ENCODE measurements at regions not wholly inside any gene's neighbourhood (a gene's known extent, or its start where the extent isn't known, plus 50 kb on each side); places are given as distances from the start of the nearest gene placed in this dataset.

DNA sequence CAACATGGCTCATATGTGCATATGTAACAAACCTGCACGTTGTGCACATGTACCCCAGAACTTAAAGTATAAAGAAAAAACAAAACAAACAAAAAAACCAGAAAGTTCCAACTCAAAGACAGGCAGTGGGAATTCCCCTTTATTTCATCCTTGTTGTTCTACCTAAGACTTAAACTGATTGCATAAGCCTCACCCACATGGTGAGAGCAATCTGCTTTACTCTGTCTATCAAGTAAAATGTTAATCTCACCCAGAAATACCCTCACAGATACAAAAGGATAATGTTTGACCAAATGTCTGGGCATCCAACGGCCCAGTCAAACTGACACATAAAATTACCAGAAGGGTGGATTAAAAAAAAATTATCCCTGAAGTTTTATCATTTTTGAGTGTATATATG lies 190.9 kb upstream of the PLSCR5 start:
- no peak for ATAC-seq (ENCODE audit: low read depth)
- no peak for DNase-seq (ENCODE audit: low spot score)
- TF ChIP-seq, protein P1, sequence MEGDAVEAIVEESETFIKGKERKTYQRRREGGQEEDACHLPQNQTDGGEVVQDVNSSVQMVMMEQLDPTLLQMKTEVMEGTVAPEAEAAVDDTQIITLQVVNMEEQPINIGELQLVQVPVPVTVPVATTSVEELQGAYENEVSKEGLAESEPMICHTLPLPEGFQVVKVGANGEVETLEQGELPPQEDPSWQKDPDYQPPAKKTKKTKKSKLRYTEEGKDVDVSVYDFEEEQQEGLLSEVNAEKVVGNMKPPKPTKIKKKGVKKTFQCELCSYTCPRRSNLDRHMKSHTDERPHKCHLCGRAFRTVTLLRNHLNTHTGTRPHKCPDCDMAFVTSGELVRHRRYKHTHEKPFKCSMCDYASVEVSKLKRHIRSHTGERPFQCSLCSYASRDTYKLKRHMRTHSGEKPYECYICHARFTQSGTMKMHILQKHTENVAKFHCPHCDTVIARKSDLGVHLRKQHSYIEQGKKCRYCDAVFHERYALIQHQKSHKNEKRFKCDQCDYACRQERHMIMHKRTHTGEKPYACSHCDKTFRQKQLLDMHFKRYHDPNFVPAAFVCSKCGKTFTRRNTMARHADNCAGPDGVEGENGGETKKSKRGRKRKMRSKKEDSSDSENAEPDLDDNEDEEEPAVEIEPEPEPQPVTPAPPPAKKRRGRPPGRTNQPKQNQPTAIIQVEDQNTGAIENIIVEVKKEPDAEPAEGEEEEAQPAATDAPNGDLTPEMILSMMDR (IDR thresholded peaks at IDR 0.05; ENCODE audit: poor library complexity, severe bottlenecking), result no peak
- Histone ChIP-seq H3K4me3 (ENCODE audit: severe bottlenecking) (no peak overlapping the region), H3K27me3 (ENCODE audit: insufficient read depth, poor library complexity, severe bottlenecking) (no peaks in the 10 kb centered on the region), H3K36me3 (ENCODE audit: low read depth) (no peaks in the 10 kb centered on the region), H3K9me3 (ENCODE audit: severe bottlenecking) (no peaks in the 10 kb centered on the region), H3K27ac (ENCODE audit: poor library complexity, severe bottlenecking) (no peak overlapping the region), H3K4me1 (ENCODE audit: insufficient read depth, poor library complexity, severe bottlenecking) (no peaks in the 10 kb centered on the region)

DNA sequence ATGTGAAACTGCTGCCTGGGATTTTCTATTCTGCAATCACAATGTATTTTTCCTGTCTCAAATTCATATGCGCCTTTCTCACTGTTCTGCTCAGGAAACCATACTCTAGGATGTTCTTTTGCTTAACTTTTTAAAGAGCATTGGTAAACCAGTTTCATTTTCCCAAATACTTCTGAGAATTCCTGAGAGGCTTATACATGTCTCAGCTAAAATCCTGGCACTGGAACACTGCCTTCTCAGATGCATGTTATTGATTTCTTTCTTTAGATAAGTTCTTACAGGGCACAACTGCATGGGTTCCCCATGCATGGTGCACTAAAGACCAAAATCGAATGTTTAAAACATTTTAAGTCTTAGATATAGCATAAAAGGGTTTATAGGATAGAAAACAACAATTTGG lies 178.3 kb upstream of the PLSCR5 start:
- peaks cover 3% of the 10 kb centered on the region for H3K27me3 ChIP-seq (ENCODE audit: insufficient read depth, poor library complexity, severe bottlenecking)
- TF ChIP-seq, protein P1 (IDR thresholded peaks at IDR 0.05; ENCODE audit: poor library complexity, severe bottlenecking), result no peak
- no peak overlapping the region for H3K4me3 ChIP-seq (ENCODE audit: severe bottlenecking)

DNA sequence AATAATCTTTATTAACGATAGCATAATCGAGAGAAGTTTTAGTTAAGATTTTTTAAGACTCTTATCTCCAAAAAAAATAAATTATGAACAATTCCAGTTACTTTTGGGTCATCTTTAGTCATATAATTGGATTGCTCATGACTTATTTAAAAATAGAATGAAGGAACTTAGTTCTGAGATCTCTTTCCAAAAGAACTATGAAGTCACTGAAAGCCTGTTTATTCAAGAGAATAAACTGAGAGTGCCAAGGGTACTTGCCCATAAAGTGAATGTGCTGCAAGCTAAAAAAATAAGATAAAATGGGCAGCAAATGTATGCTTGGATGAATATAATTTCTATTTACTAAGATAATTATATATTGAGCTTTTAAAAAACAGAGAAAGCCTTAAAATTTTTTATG lies 176.5 kb upstream of the PLSCR5 start:
- H3K27me3 ChIP-seq (ENCODE audit: insufficient read depth, poor library complexity, severe bottlenecking), result peaks cover 3% of the 10 kb centered on the region
- H3K9me3 ChIP-seq (ENCODE audit: severe bottlenecking), result no peaks in the 10 kb centered on the region
- no peak overlapping the region for H3K27ac ChIP-seq (ENCODE audit: poor library complexity, severe bottlenecking)
- H3K4me3 ChIP-seq (ENCODE audit: severe bottlenecking), result no peak overlapping the region
- DNase-seq (ENCODE audit: low spot score) (no peak), ATAC-seq (ENCODE audit: low read depth) (no peak)
- peaks cover 5% of the 10 kb centered on the region for H3K4me1 ChIP-seq (ENCODE audit: insufficient read depth, poor library complexity, severe bottlenecking)
- TF ChIP-seq, protein P1 (IDR thresholded peaks at IDR 0.05; ENCODE audit: poor library complexity, severe bottlenecking), result no peak
- no peaks in the 10 kb centered on the region for H3K36me3 ChIP-seq (ENCODE audit: low read depth)

More for the DNA sequence above, 178.3 kb upstream of the PLSCR5 start:
- no peaks in the 10 kb centered on the region for H3K9me3 ChIP-seq (ENCODE audit: severe bottlenecking)
- ATAC-seq (ENCODE audit: low read depth) (no peak), DNase-seq (ENCODE audit: low spot score) (no peak)
- no peak overlapping the region for H3K27ac ChIP-seq (ENCODE audit: poor library complexity, severe bottlenecking)
- H3K36me3 ChIP-seq (ENCODE audit: low read depth), result no peaks in the 10 kb centered on the region
- H3K4me1 ChIP-seq (ENCODE audit: insufficient read depth, poor library complexity, severe bottlenecking), result peaks cover 5% of the 10 kb centered on the region

DNA sequence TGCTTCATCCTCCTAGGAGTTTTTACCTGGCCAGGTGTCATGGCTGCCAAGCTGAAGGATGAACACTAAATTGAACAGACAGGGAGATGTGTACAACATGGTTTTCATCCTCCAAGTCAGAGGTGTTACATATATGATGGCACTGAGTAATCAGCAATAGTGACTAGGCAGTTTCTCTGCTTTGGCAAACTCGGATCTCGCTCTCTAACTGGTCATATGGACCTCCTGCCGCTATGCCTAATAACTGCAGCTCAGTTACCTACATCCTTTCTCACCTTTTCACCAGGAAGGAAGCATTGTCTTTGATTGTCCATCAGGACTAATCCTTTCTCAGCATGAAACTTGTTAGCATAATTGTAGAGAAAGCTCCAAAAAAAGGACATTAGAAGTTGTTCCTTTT lies 175.9 kb upstream of the PLSCR5 start:
- peaks cover 5% of the 10 kb centered on the region for H3K4me1 ChIP-seq (ENCODE audit: insufficient read depth, poor library complexity, severe bottlenecking)
- H3K36me3 ChIP-seq (ENCODE audit: low read depth), result no peaks in the 10 kb centered on the region
- ATAC-seq (ENCODE audit: low read depth) (no peak), DNase-seq (ENCODE audit: low spot score) (no peak)
- peaks cover 3% of the 10 kb centered on the region for H3K27me3 ChIP-seq (ENCODE audit: insufficient read depth, poor library complexity, severe bottlenecking)
- TF ChIP-seq, protein P1 (IDR thresholded peaks at IDR 0.05; ENCODE audit: poor library complexity, severe bottlenecking), result no peak
- H3K4me3 ChIP-seq (ENCODE audit: severe bottlenecking), result no peak overlapping the region
- no peaks in the 10 kb centered on the region for H3K9me3 ChIP-seq (ENCODE audit: severe bottlenecking)
- no peak overlapping the region for H3K27ac ChIP-seq (ENCODE audit: poor library complexity, severe bottlenecking)

DNA sequence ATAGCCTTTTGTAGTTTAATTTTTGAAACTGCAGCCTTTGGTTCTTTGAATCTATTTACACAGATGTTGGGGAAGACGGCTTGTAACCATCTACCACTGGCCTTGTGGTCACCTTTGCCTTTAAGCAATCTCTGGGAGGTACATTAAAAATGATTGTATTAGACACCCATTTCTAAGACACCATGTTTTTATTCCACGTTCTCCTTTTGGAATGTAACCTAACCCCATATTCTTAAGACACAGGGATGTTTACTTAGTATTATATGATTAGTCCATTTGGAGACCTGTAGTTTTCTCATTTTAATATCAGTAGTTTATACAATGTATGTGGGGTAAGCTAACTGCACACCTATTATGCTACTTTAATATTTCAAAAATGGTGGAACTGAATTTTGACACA lies 175.1 kb upstream of the PLSCR5 start:
- no peak overlapping the region for H3K27ac ChIP-seq (ENCODE audit: poor library complexity, severe bottlenecking)
- no peaks in the 10 kb centered on the region for H3K36me3 ChIP-seq (ENCODE audit: low read depth)
- no peak overlapping the region for H3K4me3 ChIP-seq (ENCODE audit: severe bottlenecking)
- H3K9me3 ChIP-seq (ENCODE audit: severe bottlenecking), result no peaks in the 10 kb centered on the region
- DNase-seq (ENCODE audit: low spot score) (no peak), ATAC-seq (ENCODE audit: low read depth) (peak; percentile 40; the same call in 2 of the 3 replicates)
- TF ChIP-seq, protein P1 (IDR thresholded peaks at IDR 0.05; ENCODE audit: poor library complexity, severe bottlenecking), result no peak
- peaks cover 5% of the 10 kb centered on the region for H3K4me1 ChIP-seq (ENCODE audit: insufficient read depth, poor library complexity, severe bottlenecking)
- H3K27me3 ChIP-seq (ENCODE audit: insufficient read depth, poor library complexity, severe bottlenecking), result peaks cover 3% of the 10 kb centered on the region
